Progenitor cell of endocrine pancreas (in vitro differentiated cells): ENCODE measurements at regions not wholly inside any gene's neighbourhood (a gene's known extent, or its start where the extent isn't known, plus 50 kb on each side); places are given as distances from the start of the nearest gene placed in this dataset.
"Not testable (repeated sequence)": the region's sequence is repeated elsewhere in the genome, so short reads cannot be mapped to it uniquely, and the experiment has no call there.

Experiments
- DNase-seq: peaks from one replicate; pipeline ENCODE4 v3.0.0; 2021; ENCODE audit warnings: low spot score; ENCODE audit not compliant: unreplicated experiment
- H3K27ac Mint-ChIP-seq: 2 replicates; pipeline ENCODE4 v1.8.0; 2021; ENCODE audit warnings: mild to moderate bottlenecking, moderate library complexity, mixed read lengths
- H3K27me3 Mint-ChIP-seq: 2 replicates; pipeline ENCODE4 v1.8.0; 2021; ENCODE audit warnings: mixed read lengths
- H3K36me3 Mint-ChIP-seq: 2 replicates; pipeline ENCODE4 v1.8.0; 2022; ENCODE audit warnings: mixed read lengths; ENCODE audit not compliant: insufficient read depth
- H3K4me1 Mint-ChIP-seq: 2 replicates; pipeline ENCODE4 v1.8.0; 2021; ENCODE audit warnings: low read depth, mixed read lengths
- H3K4me3 Mint-ChIP-seq: 2 replicates; pipeline ENCODE4 v1.8.0; 2021; ENCODE audit warnings: low read depth, mild to moderate bottlenecking, moderate library complexity, mixed read lengths
- H3K9me3 Mint-ChIP-seq: 2 replicates; pipeline ENCODE4 v1.8.0; 2021; ENCODE audit warnings: low read depth, mixed read lengths
- TF ChIP-seq, protein P1 (sequence below): fragments of 200-600 bp; sonication (generic); IDR thresholded peaks from one replicate; pipeline ENCODE4 v1.5.0; 2021; ENCODE audit warnings: antibody characterized with exemption, mild to moderate bottlenecking; ENCODE audit not compliant: unreplicated experiment

DNA sequence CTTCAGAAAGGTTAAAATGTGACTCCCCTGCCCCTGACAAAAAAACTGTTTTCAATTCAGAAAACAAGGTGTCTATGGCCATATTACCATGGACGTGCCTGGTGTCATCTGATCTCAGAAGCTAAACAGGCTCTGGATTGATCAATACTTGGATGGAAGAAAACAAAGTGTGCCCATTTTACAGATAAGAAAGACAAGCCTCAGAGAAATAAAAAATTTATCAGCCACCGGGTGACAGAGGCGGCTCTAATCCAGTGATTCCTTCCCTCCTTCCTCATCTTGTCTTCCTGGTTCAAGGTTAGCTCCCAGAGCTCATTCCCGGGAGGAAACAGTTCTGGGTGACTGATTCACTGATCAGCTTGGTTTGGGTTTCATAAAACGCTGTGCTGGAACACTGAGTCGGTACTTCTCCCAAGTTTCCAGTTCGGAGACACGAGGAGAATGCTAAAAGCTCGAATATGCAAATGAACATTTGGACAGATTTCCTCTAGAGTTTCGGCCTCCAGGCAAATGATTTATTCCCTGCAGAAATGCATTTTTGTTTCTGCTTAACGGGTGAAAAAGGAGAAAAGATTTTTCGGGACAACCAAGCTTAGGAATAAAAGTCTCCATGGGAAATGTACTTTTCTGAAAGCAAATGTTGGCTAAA is 211.2 kb downstream of the UQCRFS1 start:
- TF ChIP-seq, protein P1, sequence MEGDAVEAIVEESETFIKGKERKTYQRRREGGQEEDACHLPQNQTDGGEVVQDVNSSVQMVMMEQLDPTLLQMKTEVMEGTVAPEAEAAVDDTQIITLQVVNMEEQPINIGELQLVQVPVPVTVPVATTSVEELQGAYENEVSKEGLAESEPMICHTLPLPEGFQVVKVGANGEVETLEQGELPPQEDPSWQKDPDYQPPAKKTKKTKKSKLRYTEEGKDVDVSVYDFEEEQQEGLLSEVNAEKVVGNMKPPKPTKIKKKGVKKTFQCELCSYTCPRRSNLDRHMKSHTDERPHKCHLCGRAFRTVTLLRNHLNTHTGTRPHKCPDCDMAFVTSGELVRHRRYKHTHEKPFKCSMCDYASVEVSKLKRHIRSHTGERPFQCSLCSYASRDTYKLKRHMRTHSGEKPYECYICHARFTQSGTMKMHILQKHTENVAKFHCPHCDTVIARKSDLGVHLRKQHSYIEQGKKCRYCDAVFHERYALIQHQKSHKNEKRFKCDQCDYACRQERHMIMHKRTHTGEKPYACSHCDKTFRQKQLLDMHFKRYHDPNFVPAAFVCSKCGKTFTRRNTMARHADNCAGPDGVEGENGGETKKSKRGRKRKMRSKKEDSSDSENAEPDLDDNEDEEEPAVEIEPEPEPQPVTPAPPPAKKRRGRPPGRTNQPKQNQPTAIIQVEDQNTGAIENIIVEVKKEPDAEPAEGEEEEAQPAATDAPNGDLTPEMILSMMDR, result no peak
- Mint-ChIP-seq H3K27me3 (no peaks in the 10 kb centered on the region), H3K4me1 (no peaks in the 10 kb centered on the region), H3K9me3 (peaks cover 13% of the 10 kb centered on the region), H3K36me3 (no peaks in the 10 kb centered on the region), H3K27ac (no peak overlapping the region), H3K4me3 (no peak overlapping the region)
- DNase-seq, result no peak

DNA sequence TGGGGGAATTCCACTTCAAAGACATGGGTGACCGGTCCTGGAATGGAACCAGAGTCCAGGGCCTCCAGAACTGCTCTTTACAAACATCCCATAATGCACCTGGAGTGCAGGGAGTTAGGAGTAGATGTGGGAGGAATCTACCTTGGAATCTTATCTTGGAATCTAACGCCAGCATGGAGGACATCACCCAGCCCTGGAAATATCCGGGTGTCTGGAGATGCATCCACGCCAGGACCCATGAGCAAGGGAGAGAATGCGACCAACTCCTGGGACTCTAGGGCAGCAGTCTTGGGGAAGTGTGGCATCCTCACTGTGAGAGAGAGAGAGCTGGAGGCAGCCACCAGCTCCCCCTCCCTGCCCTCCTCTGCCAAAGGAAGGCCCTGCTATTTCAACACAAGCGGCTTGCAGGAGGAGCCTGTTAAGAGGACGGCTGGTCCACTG is 211.8 kb downstream of the UQCRFS1 start:
- H3K36me3 Mint-ChIP-seq, result no peaks in the 10 kb centered on the region
- TF ChIP-seq, protein P1, result no peak
- H3K27ac Mint-ChIP-seq, result no peak overlapping the region
- peaks cover 16% of the 10 kb centered on the region for H3K9me3 Mint-ChIP-seq
- H3K27me3 Mint-ChIP-seq, result no peaks in the 10 kb centered on the region
- H3K4me3 Mint-ChIP-seq, result no peak overlapping the region
- H3K4me1 Mint-ChIP-seq, result no peaks in the 10 kb centered on the region
- DNase-seq, result no peak

DNA sequence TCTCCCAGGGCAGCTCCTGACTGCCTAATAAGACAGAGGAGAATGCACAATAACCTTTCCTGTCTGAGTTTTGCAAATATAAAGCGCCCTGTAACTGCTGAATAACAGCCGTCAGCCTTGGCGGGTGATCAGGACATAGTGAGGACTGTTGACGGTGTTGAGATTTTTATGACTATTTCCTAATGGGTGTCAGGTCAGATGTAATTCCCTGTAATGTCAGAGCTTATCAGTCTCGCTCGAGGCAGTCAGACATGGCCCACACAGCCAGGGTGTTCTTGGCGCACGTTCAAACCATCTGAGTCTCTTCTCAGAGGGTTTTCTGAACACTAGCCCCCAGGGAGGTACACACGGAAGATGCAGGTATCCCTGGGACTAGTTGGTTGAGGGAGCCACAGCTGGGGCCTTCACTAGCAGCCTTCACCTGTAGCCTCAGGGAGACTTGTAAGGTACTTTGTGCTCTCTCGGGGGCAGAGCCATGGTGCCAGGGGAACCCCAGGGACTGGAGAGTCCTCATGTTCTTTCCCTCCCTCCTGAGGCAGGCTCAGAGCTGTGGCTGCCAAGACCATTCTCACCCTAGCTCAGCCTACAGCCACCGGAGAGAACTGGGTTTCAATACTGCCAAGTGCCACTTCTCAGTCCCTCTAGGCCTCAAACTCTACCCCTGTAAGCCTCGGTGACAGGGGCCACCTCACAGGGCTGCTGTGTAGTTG is 213.1 kb downstream of the UQCRFS1 start:
- Mint-ChIP-seq H3K36me3 (no peaks in the 10 kb centered on the region), H3K27ac (peak overlapping the region; percentile 54)
- TF ChIP-seq, protein P1, result no peak

DNA sequence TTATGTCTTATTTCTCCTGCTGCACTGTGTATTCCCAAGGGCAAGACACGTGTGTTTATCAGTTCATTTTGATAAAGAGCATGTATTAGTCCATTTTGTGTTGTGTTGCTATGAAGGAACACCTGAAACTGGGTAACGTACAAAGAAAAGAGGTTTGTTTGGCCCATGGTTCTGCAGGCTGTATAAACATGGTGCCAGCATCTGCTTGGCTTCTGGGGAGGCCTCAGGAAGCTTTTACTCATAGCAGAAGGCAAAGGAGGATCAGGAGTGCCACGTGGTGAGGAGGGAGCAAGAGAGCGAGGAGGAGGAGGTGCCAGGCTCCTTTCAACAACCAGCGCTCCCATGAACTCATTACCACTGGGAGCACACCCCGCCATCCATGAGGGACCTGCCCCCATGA is 214.0 kb downstream of the UQCRFS1 start:
- TF ChIP-seq, protein P1, result no peak
- no peak for DNase-seq
- no peaks in the 10 kb centered on the region for H3K36me3 Mint-ChIP-seq
- no peak overlapping the region for H3K4me3 Mint-ChIP-seq
- H3K27me3 Mint-ChIP-seq, result no peaks in the 10 kb centered on the region
- H3K9me3 Mint-ChIP-seq, result peaks cover 22% of the 10 kb centered on the region
- H3K4me1 Mint-ChIP-seq, result no peaks in the 10 kb centered on the region
- no peak overlapping the region for H3K27ac Mint-ChIP-seq

More for the DNA sequence above, 213.1 kb downstream of the UQCRFS1 start:
- Mint-ChIP-seq H3K4me1 (no peaks in the 10 kb centered on the region), H3K27me3 (no peaks in the 10 kb centered on the region), H3K9me3 (peaks cover 16% of the 10 kb centered on the region), H3K4me3 (no peak overlapping the region)
- no peak for DNase-seq

DNA sequence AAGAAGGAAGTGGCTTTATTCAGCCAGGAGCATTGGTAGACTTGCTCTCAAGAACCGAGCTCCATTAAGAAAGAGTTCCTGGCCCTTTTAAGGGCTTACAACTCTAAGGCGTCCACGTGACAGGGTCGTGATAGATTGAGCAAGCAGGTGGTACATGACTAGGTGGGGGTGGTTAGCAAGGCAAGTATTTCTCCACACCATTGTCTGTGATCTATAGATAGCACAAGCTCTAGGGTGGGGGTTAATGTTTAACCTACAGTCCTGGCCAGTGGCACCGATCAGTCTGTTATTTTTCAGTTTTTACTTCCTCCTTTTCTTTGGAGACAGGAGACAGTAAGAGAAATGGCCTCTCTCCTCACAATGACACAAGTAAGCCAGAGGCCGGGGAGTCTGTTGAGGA is 215.1 kb downstream of the UQCRFS1 start:
- H3K27me3 Mint-ChIP-seq, H3K27ac Mint-ChIP-seq, DNase-seq, H3K4me1 Mint-ChIP-seq, H3K36me3 Mint-ChIP-seq, H3K4me3 Mint-ChIP-seq: not testable (repeated sequence)
- peaks cover 30% of the 10 kb centered on the region for H3K9me3 Mint-ChIP-seq

DNA sequence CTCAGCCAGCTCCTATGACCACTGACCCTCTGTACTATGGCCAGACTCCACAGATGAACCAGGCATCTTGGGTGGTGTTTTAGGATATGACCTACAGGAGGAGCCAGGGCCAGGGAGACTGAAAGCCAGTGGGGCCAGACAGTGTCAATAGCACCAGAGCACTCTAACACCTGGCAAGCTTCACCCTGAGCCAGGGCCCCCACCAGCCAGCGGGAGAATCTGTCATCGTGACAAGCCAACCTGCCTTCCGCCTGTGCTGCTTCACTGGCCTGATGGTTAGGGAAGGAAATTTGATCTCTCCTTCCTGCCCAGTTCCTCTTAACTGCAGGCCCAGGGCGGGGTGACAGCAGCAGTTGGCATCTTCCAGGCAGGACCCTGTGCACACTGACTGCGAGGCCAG is 222.4 kb downstream of the UQCRFS1 start:
- H3K4me1 Mint-ChIP-seq, result no peaks in the 10 kb centered on the region
- H3K4me3 Mint-ChIP-seq, result no peak overlapping the region
- peaks cover 14% of the 10 kb centered on the region for H3K9me3 Mint-ChIP-seq
- TF ChIP-seq, protein P1, result no peak
- H3K27me3 Mint-ChIP-seq, result peaks cover 13% of the 10 kb centered on the region
- no peak overlapping the region for H3K27ac Mint-ChIP-seq
- no peaks in the 10 kb centered on the region for H3K36me3 Mint-ChIP-seq
- DNase-seq, result no peak
